ENCODE measurements at regions not wholly inside any gene's neighbourhood (a gene's known extent, or its start where the extent isn't known, plus 50 kb on each side); places are given as distances from the start of the nearest gene placed in this dataset.

- TF ChIP-seq, protein P1, sequence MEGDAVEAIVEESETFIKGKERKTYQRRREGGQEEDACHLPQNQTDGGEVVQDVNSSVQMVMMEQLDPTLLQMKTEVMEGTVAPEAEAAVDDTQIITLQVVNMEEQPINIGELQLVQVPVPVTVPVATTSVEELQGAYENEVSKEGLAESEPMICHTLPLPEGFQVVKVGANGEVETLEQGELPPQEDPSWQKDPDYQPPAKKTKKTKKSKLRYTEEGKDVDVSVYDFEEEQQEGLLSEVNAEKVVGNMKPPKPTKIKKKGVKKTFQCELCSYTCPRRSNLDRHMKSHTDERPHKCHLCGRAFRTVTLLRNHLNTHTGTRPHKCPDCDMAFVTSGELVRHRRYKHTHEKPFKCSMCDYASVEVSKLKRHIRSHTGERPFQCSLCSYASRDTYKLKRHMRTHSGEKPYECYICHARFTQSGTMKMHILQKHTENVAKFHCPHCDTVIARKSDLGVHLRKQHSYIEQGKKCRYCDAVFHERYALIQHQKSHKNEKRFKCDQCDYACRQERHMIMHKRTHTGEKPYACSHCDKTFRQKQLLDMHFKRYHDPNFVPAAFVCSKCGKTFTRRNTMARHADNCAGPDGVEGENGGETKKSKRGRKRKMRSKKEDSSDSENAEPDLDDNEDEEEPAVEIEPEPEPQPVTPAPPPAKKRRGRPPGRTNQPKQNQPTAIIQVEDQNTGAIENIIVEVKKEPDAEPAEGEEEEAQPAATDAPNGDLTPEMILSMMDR (IDR thresholded peaks at IDR 0.05) = no peak
- TF ChIP-seq EZH2 (IDR thresholded peaks at IDR 0.05; ENCODE audit: borderline replicate concordance, insufficient read depth, low read depth, low read length, poor library complexity, severe bottlenecking) = no peak
Observed at GRCh38 chr3:151548195-151548594, 87.3 kb upstream of the IGSF10 start.
